C4-2B (cell line): ENCODE measurements at regions not wholly inside any gene's neighbourhood (a gene's known extent, or its start where the extent isn't known, plus 50 kb on each side); places are given as distances from the start of the nearest gene placed in this dataset.

Experiments used
- ZFX ChIP-seq: fragments of 450-650 bp; IDR thresholded peaks from 2 replicates; pipeline ENCODE4 v1.6.1; 2017
- TF ChIP-seq, protein P1 (sequence below): fragments of 450-650 bp; conservative IDR thresholded peaks from 2 replicates; pipeline ENCODE4 v1.5.1; 2017; ENCODE audit warnings: mild to moderate bottlenecking

DNA sequence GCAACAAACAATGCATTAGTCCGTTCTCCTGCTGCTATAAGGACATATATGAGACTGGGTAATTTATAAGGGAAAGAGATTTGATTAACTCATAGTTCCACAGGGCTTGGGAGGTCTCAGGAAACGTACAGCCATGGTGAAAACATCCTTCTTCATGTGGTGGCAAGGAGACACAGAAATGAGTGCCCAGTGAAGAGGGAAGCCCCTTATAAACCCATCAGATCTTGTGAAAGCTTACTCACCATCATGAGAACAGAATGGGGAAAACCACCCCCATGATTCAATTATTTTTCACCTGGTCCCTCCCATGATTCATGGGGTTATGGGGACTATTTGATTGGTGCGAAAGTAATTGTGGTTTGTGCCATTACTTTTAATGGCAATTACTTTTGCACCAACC lies 655.8 kb upstream of the SEMA6A start:
- TF ChIP-seq, protein P1, sequence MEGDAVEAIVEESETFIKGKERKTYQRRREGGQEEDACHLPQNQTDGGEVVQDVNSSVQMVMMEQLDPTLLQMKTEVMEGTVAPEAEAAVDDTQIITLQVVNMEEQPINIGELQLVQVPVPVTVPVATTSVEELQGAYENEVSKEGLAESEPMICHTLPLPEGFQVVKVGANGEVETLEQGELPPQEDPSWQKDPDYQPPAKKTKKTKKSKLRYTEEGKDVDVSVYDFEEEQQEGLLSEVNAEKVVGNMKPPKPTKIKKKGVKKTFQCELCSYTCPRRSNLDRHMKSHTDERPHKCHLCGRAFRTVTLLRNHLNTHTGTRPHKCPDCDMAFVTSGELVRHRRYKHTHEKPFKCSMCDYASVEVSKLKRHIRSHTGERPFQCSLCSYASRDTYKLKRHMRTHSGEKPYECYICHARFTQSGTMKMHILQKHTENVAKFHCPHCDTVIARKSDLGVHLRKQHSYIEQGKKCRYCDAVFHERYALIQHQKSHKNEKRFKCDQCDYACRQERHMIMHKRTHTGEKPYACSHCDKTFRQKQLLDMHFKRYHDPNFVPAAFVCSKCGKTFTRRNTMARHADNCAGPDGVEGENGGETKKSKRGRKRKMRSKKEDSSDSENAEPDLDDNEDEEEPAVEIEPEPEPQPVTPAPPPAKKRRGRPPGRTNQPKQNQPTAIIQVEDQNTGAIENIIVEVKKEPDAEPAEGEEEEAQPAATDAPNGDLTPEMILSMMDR, result no peak
- no peak for TF ChIP-seq ZFX
